Transverse colon (tissue), 3 donors: ENCODE measurements at regions not wholly inside any gene's neighbourhood (a gene's known extent, or its start where the extent isn't known, plus 50 kb on each side); places are given as distances from the start of the nearest gene placed in this dataset.

Experiments
- EP300 ChIP-seq: sonication (generic); formaldehyde crosslinking; IDR thresholded peaks from one replicate; pipeline ENCODE4 v1.6.1; 2017; ENCODE audit warnings: antibody characterized with exemption, low read depth
- POLR2A ChIP-seq: fragments of 450-650 bp; IDR thresholded peaks from one replicate; pipeline ENCODE4 v1.6.1; 2016; ENCODE audit warnings: antibody characterized with exemption, mild to moderate bottlenecking, moderate library complexity
- TF ChIP-seq, protein P1 (sequence below), 5 experiments: fragments of 200-600 bp in 3 of 5; fragments of 450-650 bp in 2 of 5; sonication (generic) in 3 of 5; IDR thresholded peaks; 1 replicate in 2 of 5; 2 replicates in 3 of 5; pipeline ENCODE4 v1.5.1; 2016 to 2017; ENCODE audit warnings: antibody characterized with exemption in 5 of 5, inconsistent platforms in 3 of 5, mild to moderate bottlenecking in 2 of 5, moderate library complexity in 1 of 5

DNA sequence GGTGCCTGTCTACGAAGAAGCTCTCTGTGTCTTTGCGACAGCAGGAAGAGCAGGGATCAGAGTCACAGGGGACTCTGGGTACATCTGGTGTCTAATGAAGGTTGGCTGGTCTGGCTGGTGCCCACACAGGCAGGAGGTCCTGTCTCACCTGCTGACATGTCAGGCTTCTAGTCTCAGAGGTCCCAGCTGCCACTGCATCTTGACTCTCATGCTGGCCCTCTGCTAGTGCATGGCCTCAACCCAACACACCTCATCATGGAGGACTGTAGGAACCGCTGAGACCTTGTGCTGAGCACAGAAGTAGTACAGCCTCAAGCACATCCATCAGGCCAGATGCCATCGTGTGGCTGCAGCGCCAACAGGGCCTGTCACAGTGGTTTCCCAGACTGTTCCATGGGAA lies 206.1 kb upstream of the NR2F2 start:
- TF ChIP-seq, protein P1, sequence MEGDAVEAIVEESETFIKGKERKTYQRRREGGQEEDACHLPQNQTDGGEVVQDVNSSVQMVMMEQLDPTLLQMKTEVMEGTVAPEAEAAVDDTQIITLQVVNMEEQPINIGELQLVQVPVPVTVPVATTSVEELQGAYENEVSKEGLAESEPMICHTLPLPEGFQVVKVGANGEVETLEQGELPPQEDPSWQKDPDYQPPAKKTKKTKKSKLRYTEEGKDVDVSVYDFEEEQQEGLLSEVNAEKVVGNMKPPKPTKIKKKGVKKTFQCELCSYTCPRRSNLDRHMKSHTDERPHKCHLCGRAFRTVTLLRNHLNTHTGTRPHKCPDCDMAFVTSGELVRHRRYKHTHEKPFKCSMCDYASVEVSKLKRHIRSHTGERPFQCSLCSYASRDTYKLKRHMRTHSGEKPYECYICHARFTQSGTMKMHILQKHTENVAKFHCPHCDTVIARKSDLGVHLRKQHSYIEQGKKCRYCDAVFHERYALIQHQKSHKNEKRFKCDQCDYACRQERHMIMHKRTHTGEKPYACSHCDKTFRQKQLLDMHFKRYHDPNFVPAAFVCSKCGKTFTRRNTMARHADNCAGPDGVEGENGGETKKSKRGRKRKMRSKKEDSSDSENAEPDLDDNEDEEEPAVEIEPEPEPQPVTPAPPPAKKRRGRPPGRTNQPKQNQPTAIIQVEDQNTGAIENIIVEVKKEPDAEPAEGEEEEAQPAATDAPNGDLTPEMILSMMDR (IDR thresholded peaks at IDR 0.05) = no peak
- TF ChIP-seq POLR2A (no peak), EP300 (no peak)
